ENCODE measurements at regions not wholly inside any gene's neighbourhood (a gene's known extent, or its start where the extent isn't known, plus 50 kb on each side); places are given as distances from the start of the nearest gene placed in this dataset.
A peak's percentile ranks its signal among the peaks of the same experiment; 100 is the strongest.

DNA sequence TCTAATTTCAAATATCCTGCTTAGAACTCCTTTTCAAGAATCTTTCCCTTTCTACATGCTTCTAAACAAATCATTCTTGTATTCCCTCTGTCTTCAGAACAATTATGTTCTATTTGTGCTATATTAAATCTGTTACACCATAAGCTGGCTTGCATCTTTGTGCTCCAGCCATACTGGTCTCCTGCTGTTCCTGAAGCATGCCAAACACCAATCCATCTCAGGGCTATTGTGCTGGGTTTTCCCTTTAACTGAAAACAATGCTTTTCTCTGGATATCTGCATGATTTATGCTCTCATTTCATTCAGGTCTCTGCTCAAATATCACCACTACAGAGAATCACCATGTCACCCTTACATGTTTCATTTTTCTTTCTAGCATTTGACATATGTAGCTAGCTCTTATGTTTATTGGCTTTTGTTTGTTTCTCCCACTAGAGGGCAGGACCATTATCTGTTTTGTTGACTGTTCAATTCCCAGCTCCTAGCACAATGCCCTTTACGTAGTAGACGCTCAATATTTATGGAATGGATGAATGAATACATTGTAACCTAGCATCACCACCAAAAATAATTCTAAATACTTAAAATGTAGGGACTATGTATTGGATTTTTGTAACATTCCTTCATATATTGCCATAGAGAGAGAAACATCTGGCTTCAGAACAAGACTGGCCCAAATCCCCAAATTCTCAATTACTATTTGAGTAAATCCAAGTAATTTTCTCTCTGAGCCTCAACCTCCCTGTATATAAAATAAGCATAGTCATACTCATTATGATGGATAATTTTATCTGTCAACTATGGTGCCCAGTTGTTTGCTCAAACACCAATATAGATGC, 302.0 kb upstream of the SYT1 start:
- TF ChIP-seq MYC (IDR thresholded peaks at IDR 0.05; ENCODE audit: low read depth, low read length) = no peak
- TF ChIP-seq, protein P1, sequence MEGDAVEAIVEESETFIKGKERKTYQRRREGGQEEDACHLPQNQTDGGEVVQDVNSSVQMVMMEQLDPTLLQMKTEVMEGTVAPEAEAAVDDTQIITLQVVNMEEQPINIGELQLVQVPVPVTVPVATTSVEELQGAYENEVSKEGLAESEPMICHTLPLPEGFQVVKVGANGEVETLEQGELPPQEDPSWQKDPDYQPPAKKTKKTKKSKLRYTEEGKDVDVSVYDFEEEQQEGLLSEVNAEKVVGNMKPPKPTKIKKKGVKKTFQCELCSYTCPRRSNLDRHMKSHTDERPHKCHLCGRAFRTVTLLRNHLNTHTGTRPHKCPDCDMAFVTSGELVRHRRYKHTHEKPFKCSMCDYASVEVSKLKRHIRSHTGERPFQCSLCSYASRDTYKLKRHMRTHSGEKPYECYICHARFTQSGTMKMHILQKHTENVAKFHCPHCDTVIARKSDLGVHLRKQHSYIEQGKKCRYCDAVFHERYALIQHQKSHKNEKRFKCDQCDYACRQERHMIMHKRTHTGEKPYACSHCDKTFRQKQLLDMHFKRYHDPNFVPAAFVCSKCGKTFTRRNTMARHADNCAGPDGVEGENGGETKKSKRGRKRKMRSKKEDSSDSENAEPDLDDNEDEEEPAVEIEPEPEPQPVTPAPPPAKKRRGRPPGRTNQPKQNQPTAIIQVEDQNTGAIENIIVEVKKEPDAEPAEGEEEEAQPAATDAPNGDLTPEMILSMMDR (IDR thresholded peaks at IDR 0.05; ENCODE audit: extremely low read depth in 1 of 2, insufficient read depth in 1 of 2, low read depth in 1 of 2, low read length in 2 of 2) = peak in 1 of 2 donors; percentile 32
